ENCODE measurements at regions not wholly inside any gene's neighbourhood (a gene's known extent, or its start where the extent isn't known, plus 50 kb on each side); places are given as distances from the start of the nearest gene placed in this dataset.

DNA sequence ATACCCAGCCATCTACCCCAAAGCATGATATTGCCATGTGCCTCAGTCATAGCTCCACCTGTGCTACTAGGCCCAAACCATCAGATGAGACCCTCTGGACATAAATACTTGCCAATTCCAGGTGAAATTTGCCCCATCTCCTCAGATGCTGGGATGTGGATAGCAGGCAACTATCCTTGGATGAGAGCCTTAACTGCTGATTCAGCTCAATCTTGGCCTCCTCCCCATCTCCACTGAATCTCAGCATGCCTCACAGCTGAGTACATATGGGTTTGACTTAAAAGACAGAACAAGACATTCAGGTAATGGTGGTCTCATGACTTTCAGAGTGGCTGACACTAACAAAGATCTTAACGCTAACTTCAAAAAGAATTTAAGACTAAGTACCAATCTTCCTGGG, 50.8 kb upstream of the KLHL13 start:
- no peak for DNase-seq

DNA sequence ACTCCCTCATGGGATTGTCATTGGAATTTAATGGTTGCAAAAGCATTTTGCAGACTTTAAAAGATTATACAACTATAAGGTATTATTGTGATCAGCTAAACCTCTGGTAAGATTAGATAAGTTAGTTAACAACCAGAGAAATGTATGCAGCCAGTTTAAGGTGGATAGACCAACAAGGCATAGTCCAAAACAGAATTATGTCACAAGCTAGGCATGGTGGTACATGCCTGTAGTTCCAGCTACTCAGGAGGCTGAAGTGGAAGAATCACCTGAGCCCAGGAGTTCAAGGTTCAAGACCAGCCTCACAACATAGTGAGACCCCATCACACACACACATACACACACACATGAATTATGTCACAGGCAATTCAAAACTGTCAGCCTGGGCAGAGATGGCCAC, 54.7 kb upstream of the KLHL13 start:
- no peak for DNase-seq

DNA sequence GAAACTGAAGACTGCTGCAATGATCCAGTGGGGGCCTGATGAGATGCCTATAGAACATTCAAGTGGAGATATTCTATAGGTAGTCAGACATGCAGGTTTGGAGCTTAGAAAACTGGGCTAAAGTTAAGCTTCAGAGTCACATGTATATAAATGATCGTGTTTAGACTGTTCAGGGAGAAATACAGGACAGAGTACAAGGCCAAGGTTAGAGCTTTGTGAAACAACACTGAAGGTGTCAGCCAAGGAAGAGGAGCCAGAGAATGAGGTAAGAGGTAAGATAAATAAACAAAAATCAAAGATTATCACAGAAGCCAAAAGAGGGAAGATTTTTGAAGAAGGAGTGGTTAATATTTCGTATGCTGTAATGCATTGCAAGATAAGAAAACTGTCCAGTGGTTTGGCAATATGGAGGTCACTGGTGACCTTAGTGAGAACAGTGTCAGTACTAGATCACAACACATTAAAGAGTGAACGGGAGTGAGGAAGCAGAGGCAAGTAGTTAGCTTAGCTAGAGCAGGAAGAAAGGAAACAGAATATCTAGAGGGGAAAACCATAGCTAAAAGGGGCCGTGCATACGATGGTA, 58.0 kb upstream of the KLHL13 start:
- no peak for DNase-seq

DNA sequence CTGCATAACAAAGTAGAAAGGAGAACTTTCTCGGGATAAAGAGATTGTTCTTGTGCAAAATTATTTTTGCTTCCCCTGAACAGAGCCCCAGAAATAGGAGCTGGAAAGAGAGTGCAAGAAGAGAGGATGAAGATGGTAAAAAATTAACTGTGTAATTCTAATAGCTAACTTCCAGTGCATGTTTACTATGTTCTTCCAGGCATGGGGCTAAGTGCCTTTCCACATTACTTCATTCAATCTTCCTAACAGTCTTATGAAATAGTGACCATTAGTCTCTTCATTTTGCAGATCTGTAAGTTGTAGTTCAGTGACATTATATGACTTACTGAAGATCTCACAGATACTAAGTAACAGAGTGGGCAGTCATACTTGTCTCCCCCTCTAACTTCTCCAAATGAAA, 61.1 kb upstream of the KLHL13 start:
- no peak for DNase-seq

DNA sequence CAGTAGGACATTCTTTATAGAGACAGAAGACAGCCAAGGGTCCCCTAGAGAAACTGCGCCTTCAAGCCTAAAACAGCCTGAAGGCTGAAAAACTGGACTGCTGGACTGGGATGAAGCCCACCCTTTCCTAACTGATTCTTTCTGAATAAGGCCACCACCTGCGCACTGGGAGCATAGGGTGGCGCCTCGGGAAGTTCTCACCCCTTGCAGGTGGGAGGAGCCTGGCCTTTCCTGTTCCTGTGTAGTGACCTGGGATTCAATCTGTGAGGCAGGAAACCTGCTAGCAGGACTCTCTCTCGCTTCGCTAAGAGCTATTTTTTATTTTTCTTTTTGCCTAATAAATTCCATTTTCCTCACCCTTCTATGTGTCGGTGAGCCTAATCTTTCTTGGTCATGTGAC, 61.8 kb upstream of the KLHL13 start:
- DNase-seq: no peak

DNA sequence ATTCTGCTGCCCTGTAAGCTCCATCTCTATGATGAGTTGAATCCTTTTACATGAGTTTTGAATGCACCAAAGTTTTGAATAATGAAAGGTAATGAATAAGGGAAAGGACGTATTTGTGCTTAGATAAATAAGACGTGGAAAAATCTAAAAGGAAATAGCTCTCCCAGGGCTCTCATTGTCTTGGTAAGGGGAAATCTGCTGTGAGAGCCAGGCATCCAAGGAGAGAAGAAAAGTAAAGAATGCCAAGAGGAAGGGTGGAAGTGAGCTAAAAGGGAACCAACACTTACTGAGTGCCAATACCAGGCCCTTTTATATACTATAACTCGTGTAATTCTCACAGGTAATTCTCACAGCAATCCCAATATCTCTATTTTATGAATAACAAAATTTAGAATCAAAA, 62.6 kb upstream of the KLHL13 start:
- no peak for DNase-seq

DNA sequence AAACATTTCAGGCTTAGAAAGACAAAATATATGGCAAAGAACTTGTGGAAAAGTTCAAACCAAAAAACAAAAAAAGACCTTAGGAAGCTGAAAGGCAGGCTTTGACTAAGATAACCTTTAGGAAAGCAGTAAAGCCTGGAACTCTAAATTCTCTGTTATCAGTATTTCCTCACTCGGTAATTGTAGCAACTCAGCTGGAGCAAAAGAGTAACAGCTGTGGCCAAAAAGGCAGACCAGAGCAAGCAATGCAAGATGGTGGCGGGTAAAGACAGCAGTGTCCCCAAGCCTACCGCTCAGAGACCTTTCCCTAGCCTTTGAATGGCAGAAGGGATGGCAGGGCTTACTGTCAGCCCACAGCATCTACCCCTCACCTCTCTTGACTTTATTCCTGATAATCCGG, 63.1 kb upstream of the KLHL13 start:
- DNase-seq: no peak

DNA sequence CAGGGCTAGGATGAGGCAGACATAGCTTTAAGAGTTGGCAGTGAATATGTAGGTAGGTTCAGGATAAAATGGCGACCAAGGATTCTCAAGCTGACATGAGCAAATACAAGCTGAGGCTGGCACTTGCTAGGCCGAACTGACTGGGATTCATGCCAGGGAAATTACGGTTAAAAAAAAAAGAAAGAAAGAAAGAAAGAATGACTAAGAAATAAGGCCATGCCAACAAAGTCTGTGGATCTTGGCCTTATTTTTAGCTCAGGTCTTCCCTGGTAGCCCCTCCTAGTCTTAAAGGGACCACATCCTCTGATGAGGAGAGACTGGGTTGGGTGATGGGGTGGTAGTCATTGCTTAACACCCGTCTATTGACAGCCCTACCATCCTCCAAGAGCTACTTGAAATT, 64.4 kb upstream of the KLHL13 start:
- DNase-seq: no peak

DNA sequence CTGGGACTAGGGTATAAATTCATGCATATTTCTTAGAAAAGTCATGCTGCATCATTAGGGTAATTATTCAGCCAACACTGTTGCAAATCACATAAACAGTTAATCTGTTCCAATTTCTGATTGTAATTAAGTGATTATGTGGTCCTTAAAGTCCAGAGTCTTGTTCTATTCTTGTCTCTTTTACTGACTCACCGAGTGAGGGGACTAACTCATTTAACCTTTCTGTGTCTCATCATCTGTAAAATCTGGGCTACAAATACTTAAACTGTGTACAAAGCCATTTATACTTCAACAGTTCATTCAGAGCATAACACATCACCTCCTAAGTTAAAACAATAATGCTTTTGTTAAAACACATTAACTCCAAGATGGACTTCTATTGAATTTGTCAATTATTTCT, 65.4 kb upstream of the KLHL13 start:
- no peak for DNase-seq

DNA sequence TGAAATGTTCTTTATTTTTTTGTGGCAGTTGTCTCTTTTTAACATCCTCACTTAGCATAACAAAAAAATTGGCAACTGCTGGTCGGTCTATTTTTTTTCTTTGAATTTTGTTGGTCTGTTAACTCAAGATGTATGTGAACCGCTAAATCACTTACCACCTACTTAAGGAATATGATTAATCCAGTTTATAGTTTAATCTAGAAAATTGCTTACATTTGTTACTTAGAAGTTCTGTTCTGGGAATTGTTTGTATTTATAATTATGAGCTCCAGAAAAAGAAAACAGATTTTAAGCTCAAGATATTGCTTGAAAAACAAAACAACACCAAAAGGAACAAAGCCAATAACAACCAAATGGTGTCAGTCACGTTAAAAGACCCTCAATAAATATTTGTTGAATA, 66.1 kb upstream of the KLHL13 start:
- DNase-seq: no peak

DNA sequence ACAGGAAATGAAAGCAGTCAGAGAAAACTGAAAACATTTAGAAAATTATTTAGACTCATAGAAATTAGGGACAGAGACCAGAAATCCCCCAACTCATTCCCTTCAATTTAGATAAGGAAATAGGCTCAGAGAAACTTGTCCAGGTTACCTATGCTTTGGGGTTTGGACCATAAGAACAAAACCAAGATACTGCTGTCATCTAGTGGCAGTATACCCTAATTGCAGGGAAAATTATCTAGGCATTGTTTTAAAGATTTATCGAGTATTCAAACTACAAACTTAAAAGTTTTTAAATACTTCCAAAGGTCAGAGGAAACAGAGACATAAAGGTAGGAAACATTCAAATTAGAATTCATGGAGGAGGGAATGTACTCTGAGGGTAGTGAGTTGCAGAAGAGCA, 67.0 kb upstream of the KLHL13 start:
- DNase-seq: no peak

DNA sequence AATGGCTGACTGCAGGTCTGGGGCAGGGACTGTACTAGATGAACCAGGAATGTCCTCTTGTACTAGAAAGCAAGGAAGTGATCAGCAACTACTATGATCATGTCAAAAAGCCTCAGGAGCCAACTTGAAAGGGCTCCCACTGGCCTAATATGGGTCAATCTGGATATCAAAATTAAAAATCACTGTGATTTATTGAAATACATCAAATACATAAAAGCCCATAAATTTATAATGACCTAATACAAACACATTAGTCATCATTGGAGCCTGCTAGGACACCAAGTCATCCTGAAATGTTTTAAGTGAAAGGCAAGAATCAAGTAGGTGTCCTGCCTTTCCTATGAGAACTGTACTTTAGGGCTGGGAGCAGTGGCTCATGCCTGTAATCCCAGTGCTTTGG, 70.5 kb upstream of the KLHL13 start:
- no peak for DNase-seq

DNA sequence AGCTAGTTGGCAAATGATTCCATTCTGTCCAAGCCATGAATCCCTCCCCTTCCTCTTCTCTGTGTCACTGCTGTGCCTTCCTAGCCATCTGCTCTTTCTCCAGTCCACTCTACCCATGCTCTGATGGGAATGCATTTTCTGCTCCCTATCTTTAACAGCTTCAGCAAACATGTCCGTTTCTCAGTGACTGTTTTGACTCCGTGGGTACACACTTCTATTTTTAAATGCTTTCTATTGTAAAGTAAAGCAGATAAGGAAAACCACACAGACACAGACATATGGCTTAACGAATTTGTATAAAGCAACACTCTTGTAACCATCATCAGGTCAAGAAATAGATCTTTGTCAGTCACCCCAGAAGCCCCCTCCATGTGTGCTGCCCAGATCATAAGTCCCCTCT, 72.4 kb upstream of the KLHL13 start:
- no peak for DNase-seq

DNA sequence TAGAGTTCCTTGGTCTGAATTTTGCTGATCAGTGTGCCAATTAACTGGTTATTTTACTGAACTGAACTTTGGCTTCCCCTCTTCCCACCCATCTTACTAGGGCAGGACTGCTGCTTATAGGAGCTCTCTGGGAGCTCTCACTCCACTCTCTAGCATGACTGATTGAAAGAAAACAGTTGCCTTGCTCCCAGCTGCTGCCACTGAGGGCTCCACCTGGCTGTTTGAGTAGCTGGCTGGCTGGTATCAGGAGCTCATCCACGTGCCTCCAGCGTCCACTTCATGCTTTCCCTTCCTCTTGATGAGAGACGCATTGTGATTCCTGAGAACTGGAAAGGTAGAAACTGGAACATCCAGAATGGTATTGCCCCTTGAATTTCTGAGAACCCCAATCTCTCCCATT, 73.0 kb upstream of the KLHL13 start:
- no peak for DNase-seq

DNA sequence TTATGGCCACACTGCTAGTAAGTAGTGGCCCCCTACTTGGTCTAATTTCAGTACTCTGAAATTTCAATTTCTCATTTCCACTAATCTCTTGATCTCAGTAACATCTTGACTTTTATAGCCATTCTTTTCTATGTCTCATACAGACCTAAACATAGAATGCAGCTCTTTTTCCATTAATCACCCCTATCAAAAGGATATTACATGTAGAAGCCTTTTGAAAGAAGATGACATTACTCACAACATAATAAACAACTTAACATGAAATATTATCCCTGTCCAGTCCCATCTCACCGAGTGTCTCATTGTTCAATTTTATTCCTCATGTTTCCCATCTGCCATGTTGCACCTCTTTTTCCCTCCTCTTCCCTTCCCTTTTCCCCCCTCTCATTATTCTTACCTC, 81.1 kb upstream of the KLHL13 start:
- DNase-seq: no peak

DNA sequence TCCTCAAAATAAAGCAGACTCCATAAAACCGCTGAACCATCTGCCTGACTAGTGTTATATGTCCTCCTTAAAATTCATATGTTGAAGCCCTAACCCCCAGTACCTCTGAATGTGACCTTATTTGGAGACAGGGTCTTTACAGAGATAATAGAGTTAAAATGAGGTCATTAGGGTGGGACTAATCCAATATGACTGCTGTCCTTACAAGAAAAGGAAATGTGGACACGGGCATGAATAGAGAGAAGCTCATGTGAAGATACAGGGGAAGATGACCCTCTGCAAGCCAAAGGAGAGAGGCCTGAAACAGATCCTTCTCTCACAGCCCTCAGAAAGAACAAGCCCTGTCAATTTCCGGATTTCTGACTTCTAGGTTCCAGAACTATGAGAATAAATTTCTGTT, 82.0 kb upstream of the KLHL13 start:
- DNase-seq: no peak

DNA sequence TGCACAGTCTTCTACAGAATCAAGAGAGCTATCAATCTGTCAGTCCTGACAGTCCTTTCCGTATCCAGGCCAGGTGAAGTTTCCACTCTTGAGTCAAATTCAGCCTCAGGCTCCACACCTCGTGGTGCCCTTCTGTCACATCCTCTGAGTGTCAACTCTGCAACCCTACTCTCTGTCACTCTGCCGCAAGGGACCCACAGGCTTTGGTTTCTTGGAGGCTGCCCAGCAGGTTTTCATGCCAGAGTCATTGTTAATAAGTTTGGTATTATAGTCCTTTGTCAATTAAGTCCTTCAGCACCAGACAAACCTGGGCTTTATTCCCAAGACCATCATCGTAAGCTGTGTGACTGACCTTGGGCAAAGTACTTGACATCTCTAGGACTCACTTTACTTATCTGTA, 83.4 kb upstream of the KLHL13 start:
- DNase-seq: no peak

DNA sequence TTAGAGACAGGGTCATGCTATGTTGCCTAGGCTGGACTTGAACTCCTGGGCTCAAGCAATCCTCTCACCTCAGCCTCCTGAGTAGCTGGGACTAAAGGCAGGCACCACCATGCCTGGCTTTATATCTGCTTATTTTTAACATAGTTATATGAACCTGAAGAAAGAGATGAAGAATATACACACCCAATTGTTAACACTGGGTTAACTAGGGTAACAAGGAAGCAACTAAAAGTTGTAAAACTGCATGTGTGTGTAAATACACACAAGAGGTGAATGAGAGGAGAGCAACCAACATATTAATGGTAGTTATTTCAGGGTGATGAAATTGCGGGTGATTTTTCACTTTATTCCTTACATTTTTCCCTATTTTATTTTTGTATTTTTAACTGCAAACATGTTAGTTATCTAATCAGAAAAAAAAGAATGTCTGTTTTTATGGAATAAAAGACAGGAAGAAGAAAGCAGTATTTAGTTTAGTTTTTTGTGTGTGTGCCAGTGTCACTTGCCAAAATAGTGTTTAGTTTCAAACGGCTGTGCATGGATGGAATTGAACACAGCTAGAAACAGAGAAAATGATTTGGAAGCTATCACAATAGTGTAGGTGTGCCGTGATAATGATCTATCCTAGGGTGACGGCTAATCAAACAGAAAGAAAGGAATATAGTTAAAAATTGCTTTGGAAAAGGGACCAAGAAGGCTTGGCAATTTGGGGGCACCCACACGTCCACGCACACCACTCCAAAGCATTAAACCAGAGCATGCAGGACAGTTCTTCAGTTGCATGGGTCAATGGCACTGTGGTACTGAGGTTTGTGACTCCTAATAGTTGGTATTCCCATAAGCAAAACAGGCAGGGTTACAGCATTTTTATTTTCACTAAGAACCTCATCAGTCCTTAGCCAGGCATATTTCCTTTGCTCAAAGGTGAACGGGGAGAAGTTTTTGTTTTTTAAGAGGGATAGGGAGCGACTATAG, 89.1 kb upstream of the KLHL13 start:
- no peak for DNase-seq

DNA sequence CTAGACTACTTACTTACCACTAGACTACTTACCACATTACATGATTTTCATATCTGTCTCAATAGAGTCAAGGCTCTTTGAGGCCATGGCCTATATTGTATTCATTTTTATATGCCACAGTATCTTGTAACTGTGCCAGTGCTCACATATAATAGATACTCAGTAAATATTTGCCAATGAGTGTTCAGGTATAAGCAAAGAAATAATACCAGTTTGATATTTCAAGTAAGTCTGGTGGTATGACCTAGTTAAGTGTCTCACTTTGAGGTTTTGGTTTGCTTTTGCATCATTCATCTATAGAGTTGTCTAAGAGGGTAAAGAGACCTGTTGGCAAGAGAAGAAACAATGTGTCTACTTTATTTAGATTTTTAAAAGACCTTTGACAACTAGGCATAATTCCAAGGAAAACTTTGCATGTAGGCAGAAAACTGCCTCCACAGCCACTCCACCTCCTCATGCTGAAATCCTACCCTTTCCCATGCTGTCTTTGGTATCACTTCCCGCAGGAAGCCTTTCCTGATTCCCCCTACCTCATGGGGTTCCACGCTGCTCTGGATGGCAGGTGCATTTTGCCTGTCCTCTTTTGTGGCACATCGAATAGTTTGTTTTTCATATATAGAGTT, 91.3 kb upstream of the KLHL13 start:
- DNase-seq: no peak

DNA sequence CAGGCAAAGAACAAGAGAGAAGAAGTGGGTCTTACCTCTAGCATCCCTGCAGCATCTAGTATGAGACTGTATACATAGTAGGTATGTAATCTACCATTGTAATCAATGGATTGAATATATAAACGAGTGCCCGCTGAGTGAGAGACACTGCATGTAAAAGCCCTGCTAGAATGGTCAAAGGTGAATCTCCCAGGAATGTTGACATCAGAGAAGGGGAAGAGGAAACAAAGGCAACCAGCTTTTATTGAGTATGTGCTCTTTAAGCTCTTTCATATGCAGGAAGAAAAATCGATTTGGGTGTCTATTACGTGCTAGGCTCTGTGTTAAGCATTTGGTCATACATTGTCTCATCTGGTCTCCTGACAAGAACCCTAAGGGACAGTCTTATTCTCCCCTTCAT, 91.9 kb upstream of the KLHL13 start:
- DNase-seq: no peak

DNA sequence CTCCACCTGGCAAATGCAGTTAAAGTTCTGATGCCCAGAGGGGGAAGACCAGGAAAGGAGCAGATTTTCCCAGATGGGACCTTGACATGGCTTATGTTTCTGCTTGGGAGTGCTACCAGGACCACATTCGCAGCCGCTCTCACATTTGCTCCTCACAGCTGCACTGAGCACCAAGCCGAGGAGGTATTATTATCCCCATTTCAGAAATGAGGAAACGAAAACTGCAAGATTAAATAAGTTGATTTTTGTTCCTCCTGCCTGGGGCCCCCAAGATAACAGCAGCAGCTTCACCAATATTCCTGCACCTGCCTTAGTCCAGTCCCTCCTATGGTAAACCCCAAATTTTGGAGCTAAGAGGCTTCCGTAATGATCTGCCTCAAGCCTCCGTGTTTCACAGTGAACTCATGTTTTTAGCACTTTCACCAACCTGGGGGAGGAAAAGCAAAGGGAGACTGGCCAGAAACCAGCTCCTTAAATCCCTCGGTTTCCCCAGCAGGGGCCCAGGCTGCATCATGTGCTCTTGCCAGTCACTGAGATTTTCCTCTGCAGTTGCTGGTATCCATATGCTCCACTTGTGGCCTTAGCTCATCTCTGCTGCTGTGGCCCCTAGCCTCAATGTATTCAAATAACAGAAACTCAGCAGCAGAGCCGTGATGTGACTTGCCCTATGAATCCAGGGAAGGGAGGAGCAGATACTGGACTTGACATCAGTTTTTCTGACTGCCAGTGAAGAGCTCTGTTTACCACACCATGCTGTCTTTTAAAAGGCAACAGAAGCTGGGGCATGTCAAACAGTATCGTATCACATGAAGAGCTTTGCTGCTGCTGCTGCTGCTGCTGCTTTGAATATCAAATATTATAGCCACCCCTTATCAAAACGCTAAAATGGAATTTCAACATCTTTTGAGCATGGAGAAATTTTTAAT, 95.5 kb upstream of the KLHL13 start:
- DNase-seq: no peak

DNA sequence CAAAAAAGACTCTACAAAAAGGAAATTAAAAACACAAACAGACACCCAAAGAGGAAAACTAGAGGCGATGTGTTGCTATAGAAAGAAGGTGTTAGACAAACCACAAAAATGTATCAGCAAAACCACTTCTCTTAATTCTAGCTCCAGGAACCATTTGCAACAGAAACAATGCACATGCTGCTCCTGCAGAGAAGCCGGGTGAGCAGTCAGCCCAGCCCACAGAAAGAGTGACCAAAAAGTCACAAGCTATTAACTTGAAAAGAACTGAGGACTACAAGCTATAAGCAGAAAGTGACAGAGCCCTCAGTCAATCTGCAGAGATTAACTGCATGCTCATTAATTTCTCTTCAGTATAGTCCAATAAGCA, 96.2 kb upstream of the KLHL13 start:
- no peak for DNase-seq

DNA sequence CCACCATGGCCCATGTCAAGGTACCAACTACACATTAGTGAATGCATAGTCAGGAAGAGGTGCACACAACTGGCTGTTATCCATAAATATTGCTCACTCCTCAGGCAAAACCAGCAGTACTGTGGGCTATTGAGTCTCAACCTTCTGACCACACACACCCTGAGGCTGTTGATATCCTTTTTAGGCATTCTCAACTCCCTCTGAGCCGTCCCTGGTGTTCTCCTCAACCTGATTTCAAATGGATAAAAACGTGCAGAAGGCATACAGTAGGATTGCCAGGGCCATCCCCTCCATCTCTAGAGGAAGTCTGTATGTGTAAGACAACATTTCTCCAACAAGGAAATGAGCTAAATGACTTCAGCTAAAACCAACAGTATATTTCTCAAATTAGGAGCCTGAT, 98.7 kb upstream of the KLHL13 start:
- no peak for DNase-seq

Data from islet precursor cell (in vitro differentiated cells).